GM19467 (cell line): ENCODE measurements at regions not wholly inside any gene's neighbourhood (a gene's known extent, or its start where the extent isn't known, plus 50 kb on each side); places are given as distances from the start of the nearest gene placed in this dataset.

ENCODE experiments used
- ATAC-seq: cut with Tn5 transposase; IDR thresholded peaks from one replicate; pipeline ENCODE4 v1.9.1; 2021; ENCODE audit warnings: mild to moderate bottlenecking, moderate library complexity; ENCODE audit not compliant: unreplicated experiment

GRCh38 chr7:12120632-12121031 lies 90.5 kb upstream of the TMEM106B start:
- no peak for ATAC-seq

GRCh38 chr7:12123172-12123571 lies 87.9 kb upstream of the TMEM106B start:
- ATAC-seq = no peak

- ATAC-seq = no peak
Measured at GRCh38 chr7:12124028-12124427, 87.1 kb upstream of the TMEM106B start.

- ATAC-seq = no peak
Measured at GRCh38 chr7:12127455-12127854, 83.6 kb upstream of the TMEM106B start.

- ATAC-seq = no peak
Measured at GRCh38 chr7:12130609-12131008, 80.5 kb upstream of the TMEM106B start.

GRCh38 chr7:12131122-12131521 lies 80.0 kb upstream of the TMEM106B start:
- no peak for ATAC-seq

- no peak for ATAC-seq
Measured at GRCh38 chr7:12133865-12134264, 77.2 kb upstream of the TMEM106B start.

GRCh38 chr7:12136523-12136922 lies 74.6 kb upstream of the TMEM106B start:
- no peak for ATAC-seq

- no peak for ATAC-seq
Measured at GRCh38 chr7:12137283-12137682, 73.8 kb upstream of the TMEM106B start.

GRCh38 chr7:12138421-12138820 lies 72.7 kb upstream of the TMEM106B start:
- no peak for ATAC-seq

- ATAC-seq = no peak
Measured at GRCh38 chr7:12139416-12139815, 71.7 kb upstream of the TMEM106B start.

GRCh38 chr7:12146813-12147212 lies 64.3 kb upstream of the TMEM106B start:
- no peak for ATAC-seq

- no peak for ATAC-seq
Measured at GRCh38 chr7:12152196-12152918, 58.7 kb upstream of the TMEM106B start.

GRCh38 chr7:12154119-12154518 lies 57.0 kb upstream of the TMEM106B start:
- no peak for ATAC-seq

- ATAC-seq = no peak
Measured at GRCh38 chr7:12157517-12157916, 53.6 kb upstream of the TMEM106B start.

GRCh38 chr7:12158334-12159060 lies 52.6 kb upstream of the TMEM106B start:
- ATAC-seq = no peak

- ATAC-seq = no peak
Measured at GRCh38 chr7:12161146-12161545, 49.9 kb upstream of the TMEM106B start.
